Kidney (tissue), 13 donors: ENCODE measurements at regions not wholly inside any gene's neighbourhood (a gene's known extent, or its start where the extent isn't known, plus 50 kb on each side); places are given as distances from the start of the nearest gene placed in this dataset.

Experiments
- DNase-seq, 5 donors: peaks; one replicate each; pipeline ENCODE4 v3.0.0-alpha.2; 2013 to 2020
- FAIRE-seq: peaks from 2 replicates; lab custom pipeline; 2012; peaks lifted over from hg19 to GRCh38; lab: Jason Lieb, UNC
- H3K27ac ChIP-seq, 2 donors: one replicate each; pipeline ENCODE4 v1.7.0; 2013; ENCODE audit warnings: low read depth in 2 of 2, low read length in 2 of 2, inconsistent platforms in 1 of 2
- H3K27me3 ChIP-seq: one replicate; pipeline ENCODE4 v1.7.1; 2013; ENCODE audit warnings: low read length, inconsistent platforms; ENCODE audit not compliant: control insufficient read depth, insufficient read depth
- H3K36me3 ChIP-seq, 3 donors: one replicate each; pipeline versions ENCODE4 v1.7.0 to v1.7.1; 2013; ENCODE audit warnings: low read length in 3 of 3, control low read depth in 1 of 3, inconsistent platforms in 1 of 3; ENCODE audit not compliant: insufficient read depth in 3 of 3, control insufficient read depth in 2 of 3
- H3K4me1 ChIP-seq, 3 donors: one replicate each; pipeline versions ENCODE4 v1.7.0 to v1.7.1; 2013; ENCODE audit warnings: low read length in 3 of 3, inconsistent platforms in 1 of 3, low read depth in 1 of 3; ENCODE audit not compliant: control insufficient read depth in 2 of 3, insufficient read depth in 2 of 3
- H3K4me3 ChIP-seq, 3 donors: one replicate each; pipeline versions ENCODE4 v1.7.0 to v1.8.1; 2013; ENCODE audit warnings: low read length in 3 of 3, control low read depth in 1 of 3, inconsistent platforms in 1 of 3
- H3K9ac ChIP-seq, 3 donors: one replicate each; pipeline versions ENCODE4 v1.7.0 to v1.7.1; 2013; ENCODE audit warnings: low read length in 3 of 3, control low read depth in 1 of 3, inconsistent platforms in 1 of 3
- H3K9me3 ChIP-seq, 3 donors: one replicate each; pipeline versions ENCODE4 v1.7.0 to v1.7.1; 2013; ENCODE audit warnings: low read length in 3 of 3, control low read depth in 1 of 3, inconsistent platforms in 1 of 3; ENCODE audit not compliant: control insufficient read depth in 2 of 3, insufficient read depth in 1 of 3
- intact Hi-C: fragments of 100-400 bp; cut with DNase I; formaldehyde crosslinking; loops from one replicate; pipeline ENCODE4 v1.11.1; 2022
- TF ChIP-seq, protein P1 (sequence below): IDR thresholded peaks from 3 replicates; pipeline ENCODE4 v1.5.1; 2012; ENCODE audit warnings: mild to moderate bottlenecking, moderate library complexity, borderline replicate concordance; ENCODE audit not compliant: insufficient read depth; ENCODE audit errors: extremely low read depth
- donor health status: control.
- donor health status: control.
- donor health status: control.
- donor health status: control.
- donor health status: control.
- donor health status: DM: yes; HTN: yes; CAD: no.
- donor health status: Normal renal cell carcinoma (clear cell type).

DNA sequence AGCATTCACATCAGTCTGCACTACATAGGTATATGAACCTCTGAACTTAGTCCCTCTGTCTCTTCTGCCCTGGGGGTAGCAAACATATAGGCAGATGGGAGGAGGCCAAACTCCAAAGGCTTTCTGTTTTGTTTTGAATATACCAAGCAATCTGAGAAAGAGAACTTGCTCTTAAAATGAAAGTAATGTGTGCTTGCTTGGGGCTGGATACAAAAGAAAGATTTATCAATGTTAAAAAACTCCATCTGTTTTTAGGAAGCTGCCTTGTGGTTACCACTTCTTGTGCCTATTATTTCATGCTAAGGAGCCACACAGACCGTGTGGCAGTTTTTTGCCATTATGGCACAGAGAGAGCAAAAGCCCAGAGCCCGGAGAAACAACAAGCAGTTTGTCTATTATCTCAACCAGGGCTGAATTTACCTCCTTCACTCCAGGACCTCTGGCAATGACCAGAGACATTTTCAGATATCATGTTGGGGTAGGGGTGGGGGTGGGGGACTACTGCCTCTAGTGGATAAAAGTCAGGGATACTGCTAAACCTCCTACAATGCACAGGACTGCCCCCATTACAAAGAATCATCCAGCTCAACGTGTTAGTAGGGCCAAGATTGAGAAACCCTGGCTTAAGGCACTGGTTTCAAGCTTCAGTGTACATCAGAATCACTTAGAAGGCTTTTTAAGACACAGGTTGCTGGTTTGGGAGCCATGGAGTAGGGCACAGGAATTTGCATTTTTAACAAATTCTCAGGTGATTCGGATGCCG lies 124.2 kb downstream of the APIP start:
- no peaks in the 10 kb centered on the region for H3K27me3 ChIP-seq
- no peak overlapping the region for H3K4me3 ChIP-seq
- intact Hi-C loops: no loop called here
- DNase-seq: no peak
- no peak overlapping the region for H3K9ac ChIP-seq
- TF ChIP-seq, protein P1, sequence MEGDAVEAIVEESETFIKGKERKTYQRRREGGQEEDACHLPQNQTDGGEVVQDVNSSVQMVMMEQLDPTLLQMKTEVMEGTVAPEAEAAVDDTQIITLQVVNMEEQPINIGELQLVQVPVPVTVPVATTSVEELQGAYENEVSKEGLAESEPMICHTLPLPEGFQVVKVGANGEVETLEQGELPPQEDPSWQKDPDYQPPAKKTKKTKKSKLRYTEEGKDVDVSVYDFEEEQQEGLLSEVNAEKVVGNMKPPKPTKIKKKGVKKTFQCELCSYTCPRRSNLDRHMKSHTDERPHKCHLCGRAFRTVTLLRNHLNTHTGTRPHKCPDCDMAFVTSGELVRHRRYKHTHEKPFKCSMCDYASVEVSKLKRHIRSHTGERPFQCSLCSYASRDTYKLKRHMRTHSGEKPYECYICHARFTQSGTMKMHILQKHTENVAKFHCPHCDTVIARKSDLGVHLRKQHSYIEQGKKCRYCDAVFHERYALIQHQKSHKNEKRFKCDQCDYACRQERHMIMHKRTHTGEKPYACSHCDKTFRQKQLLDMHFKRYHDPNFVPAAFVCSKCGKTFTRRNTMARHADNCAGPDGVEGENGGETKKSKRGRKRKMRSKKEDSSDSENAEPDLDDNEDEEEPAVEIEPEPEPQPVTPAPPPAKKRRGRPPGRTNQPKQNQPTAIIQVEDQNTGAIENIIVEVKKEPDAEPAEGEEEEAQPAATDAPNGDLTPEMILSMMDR: no peak
- H3K9me3 ChIP-seq: no peaks in the 10 kb centered on the region
- H3K4me1 ChIP-seq: no peaks in the 10 kb centered on the region
- no peak for FAIRE-seq
- no peaks in the 10 kb centered on the region for H3K36me3 ChIP-seq
- H3K27ac ChIP-seq: no peak overlapping the region

DNA sequence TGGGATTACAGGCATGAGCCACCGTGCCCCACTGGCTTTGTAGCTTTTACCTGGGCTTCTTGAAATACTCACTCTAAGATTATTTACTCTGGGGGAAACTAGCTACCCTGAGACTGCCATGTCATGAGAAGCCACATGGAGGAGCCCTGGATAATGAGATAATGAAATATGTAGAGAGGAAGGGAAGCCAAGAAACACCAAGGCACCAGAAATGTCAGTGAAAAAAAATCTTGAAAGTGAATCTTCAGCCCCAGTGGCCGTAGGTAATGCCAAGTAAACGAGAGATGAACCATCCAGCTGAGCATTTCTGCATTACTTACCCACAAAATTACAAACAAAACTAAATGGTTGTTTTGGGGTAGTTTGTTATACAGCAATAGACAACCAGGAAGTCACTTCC lies 125.6 kb downstream of the APIP start:
- TF ChIP-seq, protein P1: no peak
- intact Hi-C loops: no loop called here
- Histone ChIP-seq H3K36me3 (no peaks in the 10 kb centered on the region), H3K9ac (no peak overlapping the region), H3K27me3 (no peaks in the 10 kb centered on the region), H3K27ac (no peak overlapping the region), H3K4me3 (no peak overlapping the region), H3K4me1 (no peaks in the 10 kb centered on the region), H3K9me3 (no peaks in the 10 kb centered on the region)
- no peak for DNase-seq
- FAIRE-seq: no peak

DNA sequence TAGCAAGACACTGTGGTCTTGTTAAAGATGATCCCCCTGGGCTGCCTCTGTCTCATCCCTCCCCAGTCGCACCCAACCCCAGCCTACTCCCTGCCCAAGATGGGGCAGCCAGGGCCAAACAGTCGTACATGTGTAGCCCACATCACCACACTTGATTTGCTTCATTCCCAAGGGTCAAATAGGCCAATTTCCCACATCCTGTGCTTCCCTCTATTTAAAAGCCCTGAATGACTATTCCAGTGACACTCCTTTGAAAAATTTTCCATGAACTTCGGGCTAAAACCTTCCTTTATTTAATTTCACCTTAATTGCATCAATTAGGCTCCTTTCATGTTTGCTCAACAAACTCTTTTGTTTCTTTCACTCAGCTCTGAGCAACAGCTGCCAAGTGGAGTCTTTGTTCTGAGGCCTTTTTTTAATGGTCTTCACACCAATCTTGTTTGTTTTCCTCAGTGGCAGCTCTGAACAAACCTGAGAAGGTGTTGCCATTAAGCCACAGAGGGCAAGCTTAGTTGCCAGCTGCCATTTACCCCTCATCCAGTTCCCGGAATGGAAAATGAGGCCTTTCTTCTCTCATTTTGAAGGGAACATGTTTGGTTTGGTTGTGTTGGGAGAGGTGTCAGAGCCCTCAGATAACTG lies 126.9 kb downstream of the APIP start:
- TF ChIP-seq, protein P1: no peak
- DNase-seq (no peak), FAIRE-seq (no peak)
- H3K9me3 ChIP-seq: no peaks in the 10 kb centered on the region
- H3K36me3 ChIP-seq: no peaks in the 10 kb centered on the region
- no peaks in the 10 kb centered on the region for H3K27me3 ChIP-seq
- no peak overlapping the region for H3K9ac ChIP-seq
- intact Hi-C loops: no loop called here
- H3K27ac ChIP-seq: no peak overlapping the region
- no peak overlapping the region for H3K4me3 ChIP-seq
- no peaks in the 10 kb centered on the region for H3K4me1 ChIP-seq
